ENCODE measurements at regions not wholly inside any gene's neighbourhood (a gene's known extent, or its start where the extent isn't known, plus 50 kb on each side); places are given as distances from the start of the nearest gene placed in this dataset.

DNA sequence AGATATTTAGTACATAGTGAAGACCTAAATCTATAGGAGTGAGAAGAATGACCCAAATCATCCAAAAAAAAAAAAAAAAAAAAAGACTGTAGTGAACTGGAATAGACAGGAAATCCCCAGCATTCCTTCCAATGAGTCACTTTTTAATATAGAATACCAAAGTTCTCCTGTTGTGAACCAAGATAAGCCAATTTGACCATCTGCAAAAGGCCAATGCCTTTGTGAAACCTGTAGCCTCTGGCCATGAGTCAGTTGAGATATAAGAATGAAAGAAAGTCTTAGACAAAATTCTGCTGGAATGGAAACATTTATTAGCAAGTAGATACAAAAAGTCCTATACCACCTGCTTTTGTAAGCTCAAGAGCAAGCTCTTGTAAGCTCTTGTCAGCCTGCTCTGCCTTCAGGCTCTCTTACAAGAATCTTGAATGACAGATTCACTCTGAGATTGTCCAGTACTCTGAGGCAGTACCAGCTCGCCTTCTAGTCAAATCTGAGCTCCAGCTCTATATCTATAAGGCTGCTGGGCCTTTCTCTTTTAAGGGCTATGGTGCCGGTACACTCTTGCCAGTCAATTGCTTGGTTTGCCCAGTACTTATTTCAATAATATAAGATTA, 243.0 kb upstream of the TMTC1 start:
- Histone ChIP-seq H3K27ac (ENCODE audit: control insufficient read depth, insufficient read depth, low read length) (no peak overlapping the region), H3K4me3 (ENCODE audit: control insufficient read depth in 2 of 3, extremely low read depth in 1 of 3, insufficient read depth in 2 of 3, low read depth in 1 of 3, low read length in 3 of 3) (no peak overlapping the region), H3K9ac (ENCODE audit: control insufficient read depth, extremely low read depth, insufficient read depth, low read length) (no peak overlapping the region), H2AFZ (ENCODE audit: control insufficient read depth, low read length) (no peak overlapping the region), H3K9me1 (ENCODE audit: control insufficient read depth, extremely low read depth, insufficient read depth, low read length) (no peaks in the 10 kb centered on the region), H4K20me1 (ENCODE audit: control insufficient read depth, extremely low read depth, insufficient read depth, low read length) (no peaks in the 10 kb centered on the region), H3K9me3 (ENCODE audit: control insufficient read depth, low read depth, low read length) (no peaks in the 10 kb centered on the region), H3K4me2 (ENCODE audit: control insufficient read depth, extremely low read depth, insufficient read depth, low read depth, low read length) (peak overlapping the region; percentile 31), H3K79me2 (ENCODE audit: control insufficient read depth, insufficient read depth, low read length) (no peaks in the 10 kb centered on the region), H3K36me3 (ENCODE audit: control insufficient read depth in 2 of 2, extremely low read depth in 1 of 2, insufficient read depth in 2 of 2, low read length in 2 of 2) (no peaks in the 10 kb centered on the region), H3K4me1 (ENCODE audit: control insufficient read depth, extremely low read depth, insufficient read depth, low read length) (peaks cover 13% of the 10 kb centered on the region), H3K27me3 (ENCODE audit: control insufficient read depth, extremely low read depth, insufficient read depth, low read length) (no peaks in the 10 kb centered on the region)
- no peak for FAIRE-seq
- TF ChIP-seq CTCF (optimal IDR thresholded peaks at IDR 0.05 in 1 of 3, IDR thresholded peaks at IDR 0.05 in 1 of 3, conservative IDR thresholded peaks at IDR 0.05 in 1 of 3; ENCODE audit: extremely low read depth in 1 of 3, insufficient read depth in 2 of 3, low read length in 3 of 3) = no peak
- TF ChIP-seq EZH2 (IDR thresholded peaks at IDR 0.05; ENCODE audit: low read length) = no peak
- dilution Hi-C loops (cut with MboI; ENCODE audit: extremely low pct_ligation_motif_present, low sequenced_read_pairs) = no loop called here
- DNase-seq (ENCODE audit: low read depth, low spot score) = no peak

GRCh38 chr12:30025317-30025716, 241.6 kb upstream of the TMTC1 start:
- Histone ChIP-seq H3K9me3 (ENCODE audit: control insufficient read depth, low read depth, low read length) (no peaks in the 10 kb centered on the region), H3K27ac (ENCODE audit: control insufficient read depth, insufficient read depth, low read length) (no peak overlapping the region), H3K4me1 (ENCODE audit: control insufficient read depth, extremely low read depth, insufficient read depth, low read length) (peaks cover 13% of the 10 kb centered on the region), H4K20me1 (ENCODE audit: control insufficient read depth, extremely low read depth, insufficient read depth, low read length) (no peaks in the 10 kb centered on the region), H3K9me1 (ENCODE audit: control insufficient read depth, extremely low read depth, insufficient read depth, low read length) (no peaks in the 10 kb centered on the region), H3K4me2 (ENCODE audit: control insufficient read depth, extremely low read depth, insufficient read depth, low read depth, low read length) (no peak overlapping the region), H3K27me3 (ENCODE audit: control insufficient read depth, extremely low read depth, insufficient read depth, low read length) (no peaks in the 10 kb centered on the region), H3K36me3 (ENCODE audit: control insufficient read depth in 2 of 2, extremely low read depth in 1 of 2, insufficient read depth in 2 of 2, low read length in 2 of 2) (no peaks in the 10 kb centered on the region), H3K79me2 (ENCODE audit: control insufficient read depth, insufficient read depth, low read length) (no peaks in the 10 kb centered on the region), H3K9ac (ENCODE audit: control insufficient read depth, extremely low read depth, insufficient read depth, low read length) (no peak overlapping the region), H3K4me3 (ENCODE audit: control insufficient read depth in 2 of 3, extremely low read depth in 1 of 3, insufficient read depth in 2 of 3, low read depth in 1 of 3, low read length in 3 of 3) (no peak overlapping the region), H2AFZ (ENCODE audit: control insufficient read depth, low read length) (no peak overlapping the region)
- FAIRE-seq (no peak), DNase-seq (ENCODE audit: low read depth, low spot score) (no peak)
- dilution Hi-C loops (cut with MboI; ENCODE audit: extremely low pct_ligation_motif_present, low sequenced_read_pairs) = no loop called here
- TF ChIP-seq CTCF (optimal IDR thresholded peaks at IDR 0.05 in 1 of 3, IDR thresholded peaks at IDR 0.05 in 1 of 3, conservative IDR thresholded peaks at IDR 0.05 in 1 of 3; ENCODE audit: extremely low read depth in 1 of 3, insufficient read depth in 2 of 3, low read length in 3 of 3) (no peak), EZH2 (IDR thresholded peaks at IDR 0.05; ENCODE audit: low read length) (no peak)

Data from keratinocyte (primary cell).